Loucy (cell line): ENCODE measurements at regions not wholly inside any gene's neighbourhood (a gene's known extent, or its start where the extent isn't known, plus 50 kb on each side); places are given as distances from the start of the nearest gene placed in this dataset.

Source experiments
- H2AFZ ChIP-seq: fragments of 200-600 bp; sonication (generic); 2 replicates; pipeline ENCODE4 v1.6.0; 2016; ENCODE audit warnings: antibody characterized with exemption, mild to moderate bottlenecking, low read length, moderate library complexity
- H3F3A ChIP-seq: fragments of 200-600 bp; 2 replicates; pipeline ENCODE4 v1.6.0; 2016; ENCODE audit warnings: antibody characterized with exemption, low read depth, mild to moderate bottlenecking
- H3K27me3 ChIP-seq: fragments of 200-600 bp; sonication (generic); 2 replicates; pipeline ENCODE4 v1.6.1; 2014; ENCODE audit warnings: low read length, mild to moderate bottlenecking; ENCODE audit not compliant: insufficient read depth, poor library complexity, severe bottlenecking
- H3K36me3 ChIP-seq: fragments of 200-600 bp; sonication (generic); 2 replicates; pipeline ENCODE4 v1.6.1; 2016; ENCODE audit warnings: low read length; ENCODE audit not compliant: insufficient read depth
- H3K4me1 ChIP-seq: fragments of 200-600 bp; sonication (generic); 2 replicates; pipeline ENCODE4 v1.5.1; 2014; ENCODE audit warnings: low read length, mild to moderate bottlenecking; ENCODE audit not compliant: insufficient read depth, poor library complexity, severe bottlenecking
- H3K4me2 ChIP-seq: fragments of 200-600 bp; sonication (generic); 2 replicates; pipeline ENCODE4 v1.6.0; 2014; ENCODE audit warnings: antibody characterized with exemption, low read length, low read depth, mild to moderate bottlenecking; ENCODE audit not compliant: poor library complexity, severe bottlenecking
- H3K4me3 ChIP-seq: fragments of 200-600 bp; sonication (generic); 2 replicates; pipeline ENCODE4 v1.5.1; 2014; ENCODE audit warnings: low read length, mild to moderate bottlenecking, mixed read lengths; ENCODE audit not compliant: poor library complexity, severe bottlenecking
- H3K79me2 ChIP-seq: fragments of 200-600 bp; sonication (generic); 2 replicates; pipeline ENCODE4 v1.6.1; 2014; ENCODE audit warnings: low read length; ENCODE audit not compliant: insufficient read depth
- H3K9ac ChIP-seq: fragments of 200-600 bp; sonication (generic); 2 replicates; pipeline ENCODE4 v1.6.0; 2014; ENCODE audit warnings: mild to moderate bottlenecking, low read depth, low read length, moderate library complexity; ENCODE audit not compliant: poor library complexity, severe bottlenecking
- H3K9me2 ChIP-seq: fragments of 200-600 bp; sonication (generic); replicated peaks from 2 replicates; pipeline ENCODE4 v1.6.1; 2016; ENCODE audit warnings: low read depth, low read length, mixed read lengths
- H3K9me3 ChIP-seq: fragments of 200-600 bp; sonication (generic); 2 replicates; pipeline ENCODE4 v1.6.1; 2014; ENCODE audit warnings: mild to moderate bottlenecking, antibody characterized with exemption, low read length, low read depth; ENCODE audit not compliant: insufficient read depth
- H4K20me1 ChIP-seq: fragments of 200-600 bp; sonication (generic); 2 replicates; pipeline ENCODE4 v1.6.0; 2014; ENCODE audit warnings: antibody characterized with exemption, low read length, mild to moderate bottlenecking; ENCODE audit not compliant: insufficient read depth, poor library complexity, severe bottlenecking
- EZH2phosphoT487 ChIP-seq: fragments of 200-600 bp; IDR thresholded peaks from 2 replicates; pipeline ENCODE4 v1.6.1; 2018; ENCODE audit warnings: antibody characterized with exemption, mild to moderate bottlenecking, moderate library complexity, borderline replicate concordance
- TF ChIP-seq, protein P1 (sequence below): fragments of 200-600 bp; sonication (generic); conservative IDR thresholded peaks from 2 replicates; pipeline ENCODE4 v1.5.1; 2014; ENCODE audit warnings: mild to moderate bottlenecking, antibody characterized with exemption, low read length

GRCh38 chr12:89101440-89101839, 250.9 kb downstream of the DUSP6 start:
- peak overlapping the region; percentile 42 for H3K4me2 ChIP-seq

GRCh38 chr12:89098441-89099112, 253.7 kb downstream of the DUSP6 start:
- Histone ChIP-seq H3K4me1 (peaks cover 15% of the 10 kb centered on the region), H3K9me3 (no peaks in the 10 kb centered on the region), H3K27me3 (no peaks in the 10 kb centered on the region), H3K79me2 (no peaks in the 10 kb centered on the region), H3K36me3 (no peaks in the 10 kb centered on the region), H4K20me1 (no peaks in the 10 kb centered on the region), H2AFZ (no peak overlapping the region), H3F3A (no peaks in the 10 kb centered on the region), H3K4me2 (no peak overlapping the region), H3K4me3 (no peak overlapping the region), H3K9ac (no peak overlapping the region), H3K9me2 (no peaks in the 10 kb centered on the region)
- no peak for TF ChIP-seq EZH2phosphoT487
- TF ChIP-seq, protein P1, sequence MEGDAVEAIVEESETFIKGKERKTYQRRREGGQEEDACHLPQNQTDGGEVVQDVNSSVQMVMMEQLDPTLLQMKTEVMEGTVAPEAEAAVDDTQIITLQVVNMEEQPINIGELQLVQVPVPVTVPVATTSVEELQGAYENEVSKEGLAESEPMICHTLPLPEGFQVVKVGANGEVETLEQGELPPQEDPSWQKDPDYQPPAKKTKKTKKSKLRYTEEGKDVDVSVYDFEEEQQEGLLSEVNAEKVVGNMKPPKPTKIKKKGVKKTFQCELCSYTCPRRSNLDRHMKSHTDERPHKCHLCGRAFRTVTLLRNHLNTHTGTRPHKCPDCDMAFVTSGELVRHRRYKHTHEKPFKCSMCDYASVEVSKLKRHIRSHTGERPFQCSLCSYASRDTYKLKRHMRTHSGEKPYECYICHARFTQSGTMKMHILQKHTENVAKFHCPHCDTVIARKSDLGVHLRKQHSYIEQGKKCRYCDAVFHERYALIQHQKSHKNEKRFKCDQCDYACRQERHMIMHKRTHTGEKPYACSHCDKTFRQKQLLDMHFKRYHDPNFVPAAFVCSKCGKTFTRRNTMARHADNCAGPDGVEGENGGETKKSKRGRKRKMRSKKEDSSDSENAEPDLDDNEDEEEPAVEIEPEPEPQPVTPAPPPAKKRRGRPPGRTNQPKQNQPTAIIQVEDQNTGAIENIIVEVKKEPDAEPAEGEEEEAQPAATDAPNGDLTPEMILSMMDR: no peak

More at GRCh38 chr12:89101440-89101839, 250.9 kb downstream of the DUSP6 start:
- Histone ChIP-seq H3K4me1 (peaks cover 15% of the 10 kb centered on the region), H3F3A (no peaks in the 10 kb centered on the region), H3K9me3 (no peaks in the 10 kb centered on the region), H3K79me2 (no peaks in the 10 kb centered on the region), H2AFZ (peak overlapping the region; percentile 83), H3K9me2 (no peaks in the 10 kb centered on the region), H3K4me3 (peak overlapping the region; percentile 8), H3K27me3 (no peaks in the 10 kb centered on the region), H4K20me1 (no peaks in the 10 kb centered on the region), H3K9ac (peak overlapping the region; percentile 27), H3K36me3 (no peaks in the 10 kb centered on the region)
- TF ChIP-seq, protein P1: no peak
- TF ChIP-seq EZH2phosphoT487: no peak

DNA sequence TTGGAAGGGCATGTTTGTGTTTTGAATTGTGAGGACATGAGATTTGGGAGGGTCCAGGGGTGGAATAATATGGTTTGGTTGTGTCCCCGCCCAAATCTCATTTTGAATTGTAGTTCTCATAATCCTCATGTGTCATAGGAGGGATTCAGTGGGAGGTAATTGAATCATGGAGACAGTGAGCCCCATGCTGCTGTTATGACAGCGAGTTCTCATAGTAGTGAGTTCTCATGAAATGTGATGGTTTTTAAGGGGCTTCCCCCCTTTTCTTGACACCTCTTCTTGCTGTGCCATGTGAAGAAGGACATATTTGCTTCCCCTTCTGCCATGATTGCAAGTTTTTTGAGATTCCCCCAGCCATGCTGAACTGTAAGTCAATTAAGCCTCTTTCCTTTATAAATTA, 260.0 kb downstream of the DUSP6 start:
- TF ChIP-seq, protein P1: no peak
- no peak for TF ChIP-seq EZH2phosphoT487
- Histone ChIP-seq H3K9ac (no peak overlapping the region), H3K4me3 (no peak overlapping the region), H3K4me1 (peaks cover 7% of the 10 kb centered on the region), H4K20me1 (no peaks in the 10 kb centered on the region), H3K9me3 (peaks cover 9% of the 10 kb centered on the region; the same call in 1 of the 2 replicates), H3K27me3 (no peaks in the 10 kb centered on the region), H2AFZ (no peak overlapping the region), H3K79me2 (no peaks in the 10 kb centered on the region), H3K36me3 (no peaks in the 10 kb centered on the region), H3F3A (no peaks in the 10 kb centered on the region), H3K9me2 (no peaks in the 10 kb centered on the region), H3K4me2 (no peak overlapping the region)
